GM10266 (cell line): ENCODE measurements at regions not wholly inside any gene's neighbourhood (a gene's known extent, or its start where the extent isn't known, plus 50 kb on each side); places are given as distances from the start of the nearest gene placed in this dataset.

Experiments used
- DNase-seq: peaks from one replicate; pipeline ENCODE4 v3.0.0; 2012; ENCODE audit errors: extremely low spot score
- TF ChIP-seq, protein P1 (sequence below): IDR thresholded peaks from 2 replicates; pipeline ENCODE4 v1.5.1; 2012; ENCODE audit warnings: mild to moderate bottlenecking, low read depth; ENCODE audit not compliant: control insufficient read depth, insufficient read depth; ENCODE audit errors: missing control alignments

GRCh38 chr11:15874704-15875103 lies 481.6 kb downstream of the SOX6 start:
- no peak for DNase-seq
- TF ChIP-seq, protein P1, sequence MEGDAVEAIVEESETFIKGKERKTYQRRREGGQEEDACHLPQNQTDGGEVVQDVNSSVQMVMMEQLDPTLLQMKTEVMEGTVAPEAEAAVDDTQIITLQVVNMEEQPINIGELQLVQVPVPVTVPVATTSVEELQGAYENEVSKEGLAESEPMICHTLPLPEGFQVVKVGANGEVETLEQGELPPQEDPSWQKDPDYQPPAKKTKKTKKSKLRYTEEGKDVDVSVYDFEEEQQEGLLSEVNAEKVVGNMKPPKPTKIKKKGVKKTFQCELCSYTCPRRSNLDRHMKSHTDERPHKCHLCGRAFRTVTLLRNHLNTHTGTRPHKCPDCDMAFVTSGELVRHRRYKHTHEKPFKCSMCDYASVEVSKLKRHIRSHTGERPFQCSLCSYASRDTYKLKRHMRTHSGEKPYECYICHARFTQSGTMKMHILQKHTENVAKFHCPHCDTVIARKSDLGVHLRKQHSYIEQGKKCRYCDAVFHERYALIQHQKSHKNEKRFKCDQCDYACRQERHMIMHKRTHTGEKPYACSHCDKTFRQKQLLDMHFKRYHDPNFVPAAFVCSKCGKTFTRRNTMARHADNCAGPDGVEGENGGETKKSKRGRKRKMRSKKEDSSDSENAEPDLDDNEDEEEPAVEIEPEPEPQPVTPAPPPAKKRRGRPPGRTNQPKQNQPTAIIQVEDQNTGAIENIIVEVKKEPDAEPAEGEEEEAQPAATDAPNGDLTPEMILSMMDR, result no peak

GRCh38 chr11:15875393-15875792 lies 481.0 kb downstream of the SOX6 start:
- no peak for DNase-seq
- TF ChIP-seq, protein P1, result no peak

DNA sequence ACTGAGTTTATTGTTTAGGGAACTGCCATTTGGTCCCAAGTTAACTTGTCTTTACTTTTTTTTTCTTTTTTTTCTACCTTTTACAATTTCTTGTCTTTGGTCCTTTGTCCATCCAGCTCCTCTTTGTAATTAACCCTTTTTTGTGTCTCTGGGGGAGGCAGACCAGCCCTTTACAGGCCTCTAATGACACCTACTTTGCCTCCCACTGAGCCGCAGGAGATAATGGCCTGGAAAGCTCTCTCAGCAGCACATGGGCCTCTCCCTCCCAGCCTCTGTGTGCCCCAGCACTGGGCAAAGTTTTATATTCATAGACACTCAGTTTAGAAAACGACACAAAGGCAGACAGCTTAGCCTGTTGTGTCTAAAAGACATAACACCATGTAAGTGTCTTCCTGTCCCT lies 480.4 kb downstream of the SOX6 start:
- no peak for DNase-seq
- TF ChIP-seq, protein P1, result no peak

- TF ChIP-seq, protein P1, result no peak
- no peak for DNase-seq
These were observed 477.6 kb downstream of the SOX6 start for GRCh38 chr11:15878756-15879155.

DNA sequence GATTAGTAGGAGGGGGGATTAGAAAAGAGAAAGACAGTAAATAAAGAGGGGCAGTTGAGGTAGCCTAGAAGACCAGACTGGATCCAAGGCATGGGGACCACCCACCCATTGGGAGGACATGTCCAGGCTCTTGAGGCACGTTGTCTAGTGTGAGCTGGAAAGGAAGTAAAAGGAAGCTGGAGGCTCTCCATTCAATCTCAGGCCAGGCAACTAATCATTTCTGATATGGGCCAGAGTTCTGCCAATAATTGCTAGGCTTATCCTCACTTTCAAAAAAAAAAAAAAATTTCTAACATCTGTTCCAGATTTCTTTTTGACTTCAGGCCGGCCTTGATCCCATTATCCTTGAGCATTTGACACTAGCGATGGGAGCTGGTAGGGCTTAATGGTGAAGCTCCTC lies 476.1 kb downstream of the SOX6 start:
- DNase-seq, result no peak
- TF ChIP-seq, protein P1, result no peak

GRCh38 chr11:15882876-15883454 lies 473.4 kb downstream of the SOX6 start:
- TF ChIP-seq, protein P1, result no peak
- no peak for DNase-seq

DNA sequence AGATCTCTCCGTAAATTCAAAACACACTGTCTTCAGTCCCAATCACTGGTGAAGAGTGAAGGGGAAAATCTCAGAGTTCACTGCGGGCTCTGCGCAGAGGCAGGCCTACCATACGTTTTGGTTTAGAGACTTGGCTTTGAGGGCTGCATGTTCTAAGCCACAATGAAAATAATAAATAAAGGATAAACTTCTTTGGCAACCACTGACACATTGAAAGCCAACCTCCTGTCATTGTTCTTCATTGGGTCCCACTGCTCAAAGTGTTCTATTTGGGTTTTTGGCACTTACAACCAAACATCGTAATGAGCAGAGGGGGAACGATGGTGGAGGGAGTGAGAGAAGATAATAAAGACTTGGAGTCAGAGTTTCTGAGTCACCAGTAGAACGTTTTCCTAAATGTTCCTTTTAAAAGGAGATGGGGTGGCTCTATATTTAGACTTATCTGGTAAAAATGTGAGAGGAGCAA lies 472.9 kb downstream of the SOX6 start:
- DNase-seq, result no peak
- TF ChIP-seq, protein P1, result no peak
